SU-DHL-6 (cell line): ENCODE measurements at regions not wholly inside any gene's neighbourhood (a gene's known extent, or its start where the extent isn't known, plus 50 kb on each side); places are given as distances from the start of the nearest gene placed in this dataset.

ENCODE experiments used
- H2AFZ ChIP-seq: fragments of 200-600 bp; sonication (generic); 2 replicates; pipeline ENCODE4 v1.6.1; 2014; ENCODE audit warnings: low read depth, mild to moderate bottlenecking, moderate library complexity, mixed read lengths, antibody characterized with exemption, low read length; ENCODE audit not compliant: severe bottlenecking
- H3F3A ChIP-seq: fragments of 200-600 bp; shearing (Covaris generic); 2 replicates; pipeline ENCODE4 v1.6.0; 2016; ENCODE audit warnings: antibody characterized with exemption, mild to moderate bottlenecking; ENCODE audit not compliant: insufficient read depth
- H3K27ac ChIP-seq: fragments of 200-600 bp; sonication (generic); 2 replicates; pipeline ENCODE4 v1.5.1; 2016; ENCODE audit warnings: low read depth, mild to moderate bottlenecking, low read length, moderate library complexity, mixed read lengths
- H3K27me3 ChIP-seq: fragments of 200-600 bp; sonication (generic), shearing (Covaris generic); 2 replicates; pipeline ENCODE4 v1.6.0; 2014; ENCODE audit warnings: mild to moderate bottlenecking, low read length
- H3K36me3 ChIP-seq: fragments of 200-600 bp; sonication (generic); 2 replicates; pipeline ENCODE4 v1.6.1; 2014; ENCODE audit warnings: mild to moderate bottlenecking, low read length, mixed read lengths
- H3K4me2 ChIP-seq: fragments of 300-600, 200-600 bp; shearing (Covaris generic), sonication (generic); 2 replicates; pipeline ENCODE4 v1.6.0; 2014; ENCODE audit warnings: low read length, low read depth, mild to moderate bottlenecking; ENCODE audit not compliant: poor library complexity, severe bottlenecking
- H3K4me3 ChIP-seq: fragments of 200-600 bp; sonication (generic); 2 replicates; pipeline ENCODE4 v1.5.1; 2014; ENCODE audit warnings: antibody characterized with exemption, low read length, mild to moderate bottlenecking, mixed read lengths; ENCODE audit not compliant: insufficient read depth, poor library complexity, severe bottlenecking
- H3K79me2 ChIP-seq: fragments of 200-600 bp; sonication (generic); 2 replicates; pipeline ENCODE4 v1.6.1; 2014; ENCODE audit warnings: mild to moderate bottlenecking, low read length, moderate library complexity; ENCODE audit not compliant: insufficient read depth
- H3K9ac ChIP-seq: fragments of 200-600 bp; sonication (generic); 2 replicates; pipeline ENCODE4 v1.7.0; 2014; ENCODE audit warnings: mild to moderate bottlenecking, low read length
- H3K9me2 ChIP-seq: fragments of 200-600 bp; sonication (generic); replicated peaks from 2 replicates; pipeline ENCODE4 v1.6.1; 2014; ENCODE audit warnings: low read length; ENCODE audit not compliant: insufficient read depth
- H3K9me3 ChIP-seq: fragments of 200-600 bp; sonication (generic); 2 replicates; pipeline ENCODE4 v1.6.1; 2014; ENCODE audit warnings: low read length, mixed read lengths; ENCODE audit not compliant: insufficient read depth
- H4K20me1 ChIP-seq: fragments of 200-600 bp; sonication (generic); 2 replicates; pipeline ENCODE4 v1.6.1; 2014; ENCODE audit warnings: low read depth, mild to moderate bottlenecking, antibody characterized with exemption, low read length, moderate library complexity, mixed read lengths
- EZH2phosphoT487 ChIP-seq: fragments of 200-600 bp; sonication (generic), shearing (Covaris generic); conservative IDR thresholded peaks from 2 replicates; pipeline ENCODE4 v1.6.1; 2018; ENCODE audit warnings: mild to moderate bottlenecking, antibody characterized with exemption, low read length, moderate library complexity, mixed read lengths
- TF ChIP-seq, protein P1 (sequence below): fragments of 200-600 bp; sonication (generic); IDR thresholded peaks from one replicate; pipeline ENCODE4 v1.5.1; 2017; ENCODE audit warnings: antibody characterized with exemption, mild to moderate bottlenecking, low read length, moderate library complexity; ENCODE audit not compliant: insufficient read depth, poor library complexity, severe bottlenecking

DNA sequence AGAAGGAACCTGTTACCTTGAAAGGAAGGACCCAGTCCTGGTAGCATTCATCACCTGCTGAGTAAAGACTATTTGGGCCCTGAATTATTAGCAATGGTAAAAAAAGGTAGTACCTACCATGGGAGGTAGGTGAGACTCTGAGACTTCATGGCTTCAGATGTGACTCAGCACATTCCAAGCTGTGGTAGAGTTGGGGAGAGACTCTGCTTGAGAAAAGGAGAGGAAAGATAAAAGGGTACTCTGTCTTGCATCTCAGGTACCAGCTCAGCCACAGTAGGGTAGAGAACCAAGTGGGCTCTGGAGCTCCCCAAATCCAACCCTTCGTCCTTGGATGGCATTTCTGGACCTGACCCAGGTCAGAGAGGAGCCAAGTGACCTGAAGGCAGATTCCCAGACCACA is 430.4 kb downstream of the TBL1XR1 start:
- no peak overlapping the region for H3K4me2 ChIP-seq
- H3K36me3 ChIP-seq: no peaks in the 10 kb centered on the region
- H3K4me3 ChIP-seq: no peak overlapping the region
- H3K9me2 ChIP-seq: no peaks in the 10 kb centered on the region
- no peaks in the 10 kb centered on the region for H3F3A ChIP-seq
- no peak overlapping the region for H3K27ac ChIP-seq
- H2AFZ ChIP-seq: no peak overlapping the region
- H3K27me3 ChIP-seq: no peaks in the 10 kb centered on the region
- H3K79me2 ChIP-seq: no peaks in the 10 kb centered on the region
- no peak for TF ChIP-seq EZH2phosphoT487
- TF ChIP-seq, protein P1, sequence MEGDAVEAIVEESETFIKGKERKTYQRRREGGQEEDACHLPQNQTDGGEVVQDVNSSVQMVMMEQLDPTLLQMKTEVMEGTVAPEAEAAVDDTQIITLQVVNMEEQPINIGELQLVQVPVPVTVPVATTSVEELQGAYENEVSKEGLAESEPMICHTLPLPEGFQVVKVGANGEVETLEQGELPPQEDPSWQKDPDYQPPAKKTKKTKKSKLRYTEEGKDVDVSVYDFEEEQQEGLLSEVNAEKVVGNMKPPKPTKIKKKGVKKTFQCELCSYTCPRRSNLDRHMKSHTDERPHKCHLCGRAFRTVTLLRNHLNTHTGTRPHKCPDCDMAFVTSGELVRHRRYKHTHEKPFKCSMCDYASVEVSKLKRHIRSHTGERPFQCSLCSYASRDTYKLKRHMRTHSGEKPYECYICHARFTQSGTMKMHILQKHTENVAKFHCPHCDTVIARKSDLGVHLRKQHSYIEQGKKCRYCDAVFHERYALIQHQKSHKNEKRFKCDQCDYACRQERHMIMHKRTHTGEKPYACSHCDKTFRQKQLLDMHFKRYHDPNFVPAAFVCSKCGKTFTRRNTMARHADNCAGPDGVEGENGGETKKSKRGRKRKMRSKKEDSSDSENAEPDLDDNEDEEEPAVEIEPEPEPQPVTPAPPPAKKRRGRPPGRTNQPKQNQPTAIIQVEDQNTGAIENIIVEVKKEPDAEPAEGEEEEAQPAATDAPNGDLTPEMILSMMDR: no peak
- H3K9ac ChIP-seq: no peak overlapping the region
- H3K9me3 ChIP-seq: no peaks in the 10 kb centered on the region
- H4K20me1 ChIP-seq: no peaks in the 10 kb centered on the region

DNA sequence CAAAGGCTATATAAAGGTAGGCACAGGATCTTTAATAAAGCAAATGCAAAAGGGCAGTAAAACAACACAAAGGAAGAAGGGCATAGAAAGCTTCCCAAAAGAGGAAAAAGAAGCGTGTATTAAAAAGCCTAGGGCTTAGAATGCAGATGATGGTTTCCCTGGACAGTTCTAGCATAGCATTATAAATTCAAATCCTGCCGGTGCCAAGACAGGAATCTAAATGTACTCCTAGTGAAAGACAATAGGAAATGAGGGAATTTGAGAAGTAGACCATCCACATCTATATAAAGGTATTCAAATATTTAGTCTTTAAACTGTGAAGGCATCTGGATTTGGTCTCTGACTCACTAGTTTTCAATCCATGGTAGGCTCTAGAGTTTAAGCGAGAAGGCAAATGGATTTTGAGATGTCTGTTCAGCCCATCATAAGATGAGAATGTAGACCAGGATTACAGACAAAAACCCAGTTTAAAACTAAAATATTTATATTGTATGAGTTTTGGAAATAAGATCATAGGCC is 431.8 kb downstream of the TBL1XR1 start:
- TF ChIP-seq EZH2phosphoT487: no peak
- TF ChIP-seq, protein P1: no peak
- Histone ChIP-seq H3K27ac (no peak overlapping the region), H3K79me2 (no peaks in the 10 kb centered on the region), H3F3A (no peaks in the 10 kb centered on the region), H3K36me3 (no peaks in the 10 kb centered on the region), H3K9me2 (no peaks in the 10 kb centered on the region), H3K9ac (no peak overlapping the region), H3K4me3 (no peak overlapping the region), H3K27me3 (no peaks in the 10 kb centered on the region), H4K20me1 (no peaks in the 10 kb centered on the region), H2AFZ (no peak overlapping the region), H3K9me3 (no peaks in the 10 kb centered on the region), H3K4me2 (no peak overlapping the region)

DNA sequence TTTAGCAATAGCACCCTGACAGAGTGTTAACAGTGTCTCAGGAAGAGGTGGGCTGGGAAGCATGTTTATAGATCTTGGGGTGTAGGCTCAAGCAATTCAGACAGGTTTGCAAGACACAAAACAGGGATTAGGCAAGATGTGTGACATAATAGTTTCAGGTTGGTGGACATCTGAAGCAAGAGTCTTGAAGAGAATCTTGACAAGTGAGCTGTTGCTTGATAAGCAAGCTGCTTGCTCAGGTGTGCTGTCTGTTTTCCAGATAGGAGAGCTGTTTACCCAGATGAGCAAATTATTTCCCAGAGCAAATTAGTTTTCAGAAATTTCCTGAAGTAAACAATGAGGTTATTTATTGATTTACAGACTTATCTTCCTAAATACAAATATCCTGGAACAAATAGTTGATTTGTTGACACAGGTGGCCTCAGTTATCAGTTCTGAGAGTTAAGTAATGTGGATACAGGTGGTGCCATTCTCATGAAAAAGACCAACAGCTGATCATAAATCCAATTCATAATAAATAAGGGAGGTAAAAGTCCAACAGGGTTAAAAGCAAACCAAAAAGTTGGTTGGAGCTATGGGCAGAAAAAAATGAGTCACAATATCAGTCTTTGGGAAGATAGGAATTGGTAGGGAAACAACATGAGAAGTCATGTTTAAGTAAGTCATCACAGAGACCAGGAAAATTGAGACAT is 437.3 kb downstream of the TBL1XR1 start:
- no peak overlapping the region for H3K27ac ChIP-seq
- H3K4me3 ChIP-seq: no peak overlapping the region
- H3K4me2 ChIP-seq: no peak overlapping the region
- H3K36me3 ChIP-seq: no peaks in the 10 kb centered on the region
- no peaks in the 10 kb centered on the region for H3F3A ChIP-seq
- H3K9me3 ChIP-seq: no peaks in the 10 kb centered on the region
- no peaks in the 10 kb centered on the region for H4K20me1 ChIP-seq
- no peaks in the 10 kb centered on the region for H3K9me2 ChIP-seq
- no peak overlapping the region for H2AFZ ChIP-seq
- TF ChIP-seq EZH2phosphoT487: no peak
- TF ChIP-seq, protein P1: no peak
- no peaks in the 10 kb centered on the region for H3K27me3 ChIP-seq
- H3K9ac ChIP-seq: no peak overlapping the region
- no peaks in the 10 kb centered on the region for H3K79me2 ChIP-seq
